Fibroblast of pulmonary artery (primary cell): ENCODE measurements at regions not wholly inside any gene's neighbourhood (a gene's known extent, or its start where the extent isn't known, plus 50 kb on each side); places are given as distances from the start of the nearest gene placed in this dataset.

ENCODE experiments used
- DNase-seq: peaks from one replicate; pipeline ENCODE4 v3.0.0-alpha.2; 2010; ENCODE audit warnings: low read depth
- H3K4me3 ChIP-seq: replicated peaks from 2 replicates; pipeline ENCODE4 v1.5.1; 2011; ENCODE audit warnings: low read depth, mild to moderate bottlenecking, control low read depth, low read length, moderate library complexity
- TF ChIP-seq, protein P1 (sequence below): IDR thresholded peaks from 2 replicates; pipeline ENCODE4 v1.5.1; 2011; ENCODE audit warnings: mild to moderate bottlenecking, control low read depth, low read length, inconsistent platforms; ENCODE audit errors: missing control alignments

- TF ChIP-seq, protein P1, sequence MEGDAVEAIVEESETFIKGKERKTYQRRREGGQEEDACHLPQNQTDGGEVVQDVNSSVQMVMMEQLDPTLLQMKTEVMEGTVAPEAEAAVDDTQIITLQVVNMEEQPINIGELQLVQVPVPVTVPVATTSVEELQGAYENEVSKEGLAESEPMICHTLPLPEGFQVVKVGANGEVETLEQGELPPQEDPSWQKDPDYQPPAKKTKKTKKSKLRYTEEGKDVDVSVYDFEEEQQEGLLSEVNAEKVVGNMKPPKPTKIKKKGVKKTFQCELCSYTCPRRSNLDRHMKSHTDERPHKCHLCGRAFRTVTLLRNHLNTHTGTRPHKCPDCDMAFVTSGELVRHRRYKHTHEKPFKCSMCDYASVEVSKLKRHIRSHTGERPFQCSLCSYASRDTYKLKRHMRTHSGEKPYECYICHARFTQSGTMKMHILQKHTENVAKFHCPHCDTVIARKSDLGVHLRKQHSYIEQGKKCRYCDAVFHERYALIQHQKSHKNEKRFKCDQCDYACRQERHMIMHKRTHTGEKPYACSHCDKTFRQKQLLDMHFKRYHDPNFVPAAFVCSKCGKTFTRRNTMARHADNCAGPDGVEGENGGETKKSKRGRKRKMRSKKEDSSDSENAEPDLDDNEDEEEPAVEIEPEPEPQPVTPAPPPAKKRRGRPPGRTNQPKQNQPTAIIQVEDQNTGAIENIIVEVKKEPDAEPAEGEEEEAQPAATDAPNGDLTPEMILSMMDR: no peak
- no peak for DNase-seq
- no peak overlapping the region for H3K4me3 ChIP-seq
Measured at GRCh38 chr5:54619731-54620130, 102.2 kb downstream of the SNX18 start.

DNA sequence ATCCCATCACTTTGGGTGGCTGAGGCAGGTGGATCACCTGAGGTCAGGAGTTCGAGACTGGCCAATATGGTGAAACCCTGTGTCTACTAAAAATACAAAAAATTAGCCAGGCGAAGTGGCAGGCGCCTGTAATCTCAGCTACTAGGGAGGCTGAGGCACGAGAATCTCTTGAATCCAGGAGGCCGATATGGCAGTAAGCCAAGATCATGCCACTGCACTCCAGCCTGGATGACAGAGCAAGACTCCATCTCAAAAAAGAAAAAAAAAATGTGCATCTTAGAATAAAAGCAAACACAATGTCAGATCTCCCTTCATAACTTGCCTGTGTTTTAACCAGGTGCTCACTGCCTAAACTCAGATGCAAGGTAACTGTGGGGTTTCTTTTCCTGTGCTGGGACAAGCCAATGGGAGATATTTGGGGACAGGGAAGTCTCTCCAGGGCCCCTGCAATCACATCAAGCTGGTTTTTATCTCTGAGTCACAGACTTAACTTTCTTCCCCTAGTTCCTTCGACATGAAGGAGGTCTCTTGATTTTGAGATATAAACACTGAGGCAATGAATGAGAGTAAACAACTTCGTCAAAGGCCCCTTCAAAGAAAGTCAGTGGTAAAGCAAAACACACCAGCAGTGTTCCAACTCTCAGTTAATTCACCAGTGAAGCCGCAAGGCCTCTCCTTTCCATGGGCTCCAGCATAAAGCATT, 99.1 kb downstream of the SNX18 start:
- no peak for DNase-seq
- TF ChIP-seq, protein P1: no peak
- H3K4me3 ChIP-seq: no peak overlapping the region

- TF ChIP-seq, protein P1: no peak
- DNase-seq: peak; percentile 93
- no peak overlapping the region for H3K4me3 ChIP-seq
Measured at GRCh38 chr5:54616031-54616430, 98.5 kb downstream of the SNX18 start.

DNA sequence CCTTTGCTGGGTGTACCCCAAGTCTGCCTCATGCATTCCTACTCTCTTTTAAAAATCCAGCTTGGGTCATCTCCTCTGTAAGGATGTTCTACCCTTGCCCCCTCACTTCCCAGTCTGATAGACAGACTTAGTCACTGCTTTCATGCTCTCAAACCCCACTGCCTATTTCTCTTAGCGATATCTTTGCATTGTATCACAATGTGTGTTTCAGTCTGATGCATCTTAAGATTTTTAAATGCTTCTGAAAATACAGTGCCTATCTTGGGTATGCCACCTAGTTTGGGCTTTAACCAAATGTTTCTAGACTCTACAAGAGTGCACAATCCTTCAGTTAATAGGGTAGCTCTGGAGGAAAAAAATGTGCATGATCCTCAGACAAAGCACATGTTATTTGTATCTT, 97.8 kb downstream of the SNX18 start:
- DNase-seq: no peak
- TF ChIP-seq, protein P1: no peak
- no peak overlapping the region for H3K4me3 ChIP-seq

GRCh38 chr5:54612711-54613110, 95.2 kb downstream of the SNX18 start:
- H3K4me3 ChIP-seq: no peak overlapping the region
- no peak for DNase-seq
- TF ChIP-seq, protein P1: no peak

DNA sequence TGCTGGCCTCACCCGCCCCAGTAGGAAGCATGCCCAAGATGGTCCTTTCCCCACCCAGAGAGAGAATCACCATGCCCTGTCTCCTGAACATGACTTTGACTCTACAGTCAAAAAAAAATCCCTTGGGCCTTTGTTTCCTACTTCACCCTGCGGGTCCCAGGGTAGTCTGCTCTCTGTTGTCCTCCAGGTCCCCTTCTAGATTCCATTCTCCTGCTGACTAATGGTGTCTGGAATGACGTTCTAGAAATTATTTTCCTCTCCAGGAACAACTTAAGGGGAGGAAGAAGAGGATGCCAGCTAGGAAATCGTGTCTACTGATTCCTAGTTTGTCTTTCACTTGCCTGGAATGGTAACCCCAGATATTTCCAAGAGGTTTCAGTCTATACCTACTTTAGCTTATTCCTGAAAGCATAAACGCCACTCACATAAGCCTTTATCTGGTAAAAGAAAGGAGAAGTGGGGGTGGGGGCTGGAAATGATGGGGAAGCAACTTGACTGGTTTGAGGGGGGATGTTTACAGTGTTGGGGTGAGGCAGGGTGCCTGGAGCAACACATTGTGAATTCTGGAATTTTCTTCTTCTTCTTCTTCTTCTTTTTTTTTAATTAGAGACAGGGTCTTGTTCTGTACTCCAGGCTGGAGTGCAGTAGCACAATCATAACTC, 93.9 kb downstream of the SNX18 start:
- TF ChIP-seq, protein P1: no peak
- H3K4me3 ChIP-seq: no peak overlapping the region
- no peak for DNase-seq
